Thyroid gland (tissue), 4 donors: ENCODE measurements at regions not wholly inside any gene's neighbourhood (a gene's known extent, or its start where the extent isn't known, plus 50 kb on each side); places are given as distances from the start of the nearest gene placed in this dataset.

Experiments used
- DNase-seq, 2 donors: peaks; one replicate each; pipeline ENCODE4 v3.0.0-alpha.2; 2019
- H3K27ac ChIP-seq, 3 donors: fragments of 200-600 bp; sonication (generic); 1 replicate in 2 of 3; 2 replicates in 1 of 3; pipeline ENCODE4 v1.5.1; 2016 to 2019; ENCODE audit warnings: mild to moderate bottlenecking in 1 of 3, moderate library complexity in 1 of 3
- H3K27me3 ChIP-seq: fragments of 200-600 bp; sonication (generic); one replicate; pipeline ENCODE4 v1.5.1; 2019
- H3K36me3 ChIP-seq, 2 donors: fragments of 200-600 bp; sonication (generic); one replicate each; pipeline ENCODE4 v1.5.1; 2016 to 2019
- H3K4me1 ChIP-seq, 2 donors: fragments of 200-600 bp; sonication (generic); one replicate each; pipeline ENCODE4 v1.5.1; 2017 to 2019
- H3K4me3 ChIP-seq, 3 donors: fragments of 200-600 bp; sonication (generic); replicated peaks in 1 of 3; 1 replicate in 2 of 3; 2 replicates in 1 of 3; pipeline ENCODE4 v1.5.1; 2016; ENCODE audit warnings: mild to moderate bottlenecking in 1 of 3
- H3K9me3 ChIP-seq: fragments of 200-600 bp; sonication (generic); one replicate; pipeline ENCODE4 v1.5.1; 2017
- CTCF ChIP-seq, 6 experiments: fragments of 200-600 bp in 3 of 6; fragments of 450-650 bp in 3 of 6; sonication (generic) in 3 of 6; IDR thresholded peaks; one replicate each; pipeline ENCODE4 v1.5.1; 2016 to 2019; ENCODE audit warnings: antibody characterized with exemption in 6 of 6, mild to moderate bottlenecking in 2 of 6, inconsistent platforms in 1 of 6, moderate library complexity in 1 of 6
- POLR2A ChIP-seq, 2 donors: fragments of 450-650 bp; IDR thresholded peaks; one replicate each; pipeline ENCODE4 v1.6.1; 2017; ENCODE audit warnings: antibody characterized with exemption in 2 of 2, mild to moderate bottlenecking in 2 of 2, moderate library complexity in 1 of 2
- WGBS, 2 donors: methylation state at CpG; one replicate each; pipeline ENCODE4 v1.1.5; 2017; 5-methylcytosine and 5-hydroxymethylcytosine counted together
- intact Hi-C: fragments of 100-400 bp; cut with DNase I; formaldehyde crosslinking; loops from one replicate; pipeline ENCODE4 v1.15.1; 2023

GRCh38 chr6:163828038-163828795 is 413.7 kb downstream of the QKI start:
- H3K27ac ChIP-seq: no peak overlapping the region
- no peak for DNase-seq
- 63 to 86% methylated on average over 14 of the region's 14 CpGs for WGBS, 2 donors

GRCh38 chr6:163827143-163827542 is 412.6 kb downstream of the QKI start:
- Histone ChIP-seq H3K27ac (no peak overlapping the region), H3K4me3 (no peak overlapping the region), H3K4me1 (peaks cover 0 to 5% of the 10 kb centered on the region in 2 donors), H3K36me3 (no peaks in the 10 kb centered on the region), H3K9me3 (no peaks in the 10 kb centered on the region), H3K27me3 (no peaks in the 10 kb centered on the region)
- WGBS, 2 donors: 73 to 82% methylated on average over 2 of the region's 2 CpGs
- no peak for DNase-seq
- TF ChIP-seq CTCF (IDR thresholded peaks at IDR 0.05) (no peak), POLR2A (IDR thresholded peaks at IDR 0.05) (no peak)
- intact Hi-C loops: no loop called here

More at GRCh38 chr6:163828038-163828795, 413.7 kb downstream of the QKI start:
- H3K9me3 ChIP-seq: no peaks in the 10 kb centered on the region
- TF ChIP-seq CTCF (IDR thresholded peaks at IDR 0.05) (no peak), POLR2A (IDR thresholded peaks at IDR 0.05) (no peak)
- peaks cover 0 to 5% of the 10 kb centered on the region in 2 donors for H3K4me1 ChIP-seq
- no peaks in the 10 kb centered on the region for H3K36me3 ChIP-seq
- H3K4me3 ChIP-seq: no peak overlapping the region
- H3K27me3 ChIP-seq: no peaks in the 10 kb centered on the region
- intact Hi-C loops: no loop called here

GRCh38 chr6:163826629-163827028 is 412.1 kb downstream of the QKI start:
- Histone ChIP-seq H3K36me3 (no peaks in the 10 kb centered on the region), H3K27ac (no peak overlapping the region), H3K9me3 (no peaks in the 10 kb centered on the region), H3K27me3 (no peaks in the 10 kb centered on the region), H3K4me3 (no peak overlapping the region), H3K4me1 (peaks cover 0 to 5% of the 10 kb centered on the region in 2 donors)
- intact Hi-C loops: no loop called here
- TF ChIP-seq POLR2A (IDR thresholded peaks at IDR 0.05): no peak
- no peak for TF ChIP-seq CTCF (IDR thresholded peaks at IDR 0.05)
- DNase-seq: peak in 1 of 2 donors; percentile 10
- WGBS, 2 donors: 45 to 54% methylated on average over 8 of the region's 8 CpGs

- H3K4me3 ChIP-seq: no peak overlapping the region
- H3K27ac ChIP-seq: no peak overlapping the region
- H3K9me3 ChIP-seq: no peaks in the 10 kb centered on the region
- H3K36me3 ChIP-seq: no peaks in the 10 kb centered on the region
- H3K27me3 ChIP-seq: no peaks in the 10 kb centered on the region
- TF ChIP-seq CTCF (IDR thresholded peaks at IDR 0.05) (no peak), POLR2A (IDR thresholded peaks at IDR 0.05) (no peak)
- intact Hi-C loops: no loop called here
- DNase-seq: no peak
- peaks cover 0 to 5% of the 10 kb centered on the region in 2 donors for H3K4me1 ChIP-seq
- WGBS, 2 donors: 93 to 94% methylated on average over 9 of the region's 9 CpGs
Measured at GRCh38 chr6:163825033-163825432, 410.5 kb downstream of the QKI start.

GRCh38 chr6:163823577-163823976 is 409.1 kb downstream of the QKI start:
- Histone ChIP-seq H3K4me1 (peaks cover 0 to 5% of the 10 kb centered on the region in 2 donors), H3K9me3 (no peaks in the 10 kb centered on the region), H3K4me3 (no peak overlapping the region), H3K27me3 (no peaks in the 10 kb centered on the region), H3K27ac (no peak overlapping the region), H3K36me3 (no peaks in the 10 kb centered on the region)
- no peak for TF ChIP-seq POLR2A (IDR thresholded peaks at IDR 0.05)
- TF ChIP-seq CTCF (IDR thresholded peaks at IDR 0.05): no peak
- no peak for DNase-seq
- WGBS, 2 donors: 82 to 89% methylated on average over 5 of the region's 5 CpGs
- intact Hi-C loops: no loop called here
